RWPE2 (cell line): ENCODE measurements at regions not wholly inside any gene's neighbourhood (a gene's known extent, or its start where the extent isn't known, plus 50 kb on each side); places are given as distances from the start of the nearest gene placed in this dataset.

ENCODE experiments used
- ATAC-seq: fragments of 200-7000 bp; cut with Tn5 transposase; 3 replicates; pipeline ENCODE4 v1.9.1; 2021; ENCODE audit warnings: low read depth
- DNase-seq: peaks from one replicate; pipeline ENCODE4 v3.0.0-alpha.2; 2020; ENCODE audit warnings: low spot score
- H3K27ac ChIP-seq: fragments of 450-650 bp; 2 replicates; pipeline ENCODE4 v1.5.1; 2017; ENCODE audit warnings: mild to moderate bottlenecking; ENCODE audit not compliant: poor library complexity, severe bottlenecking
- H3K27me3 ChIP-seq: fragments of 250-450 bp; sonication (Bioruptor Pico); 2 replicates; pipeline ENCODE4 v1.5.1; 2021; ENCODE audit warnings: mild to moderate bottlenecking, moderate library complexity; ENCODE audit not compliant: insufficient read depth, poor library complexity, severe bottlenecking
- H3K36me3 ChIP-seq: fragments of 250-450 bp; sonication (Bioruptor Pico); 2 replicates; pipeline ENCODE4 v1.5.1; 2020; ENCODE audit warnings: low read depth, mild to moderate bottlenecking, moderate library complexity
- H3K4me1 ChIP-seq: fragments of 250-450 bp; sonication (Bioruptor Pico); 2 replicates; pipeline ENCODE4 v1.5.1; 2021; ENCODE audit warnings: mild to moderate bottlenecking, moderate library complexity; ENCODE audit not compliant: insufficient read depth, poor library complexity, severe bottlenecking
- H3K4me3 ChIP-seq: fragments of 250-450 bp; sonication (Bioruptor Pico); 2 replicates; pipeline ENCODE4 v1.5.1; 2021; ENCODE audit warnings: mild to moderate bottlenecking, moderate library complexity; ENCODE audit not compliant: severe bottlenecking
- H3K9me3 ChIP-seq: fragments of 250-450 bp; sonication (Bioruptor Pico); 2 replicates; pipeline ENCODE4 v1.5.1; 2021; ENCODE audit warnings: mild to moderate bottlenecking, moderate library complexity; ENCODE audit not compliant: severe bottlenecking
- TF ChIP-seq, protein P1 (sequence below): fragments of 450-650 bp; IDR thresholded peaks from one replicate; pipeline ENCODE4 v1.5.1; 2017; ENCODE audit warnings: mild to moderate bottlenecking, moderate library complexity; ENCODE audit not compliant: poor library complexity, severe bottlenecking

DNA sequence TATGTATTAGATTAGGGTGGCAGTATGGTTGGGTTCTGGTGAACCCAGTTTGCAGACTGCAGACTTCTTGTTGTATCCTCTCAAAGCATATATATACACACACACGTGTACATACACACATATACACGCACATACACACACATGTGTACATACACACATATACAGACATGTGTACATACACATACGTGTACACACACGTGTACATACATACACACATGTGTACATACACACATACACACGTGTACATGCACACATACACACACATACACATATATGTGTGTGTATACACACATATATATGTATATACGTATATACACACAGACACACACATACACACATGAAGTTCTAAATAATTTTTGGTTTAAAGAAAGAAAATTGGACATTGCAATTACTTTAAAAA lies 780.2 kb downstream of the FLRT2 start:
- ATAC-seq = no peak
- Histone ChIP-seq H3K27ac (no peak overlapping the region), H3K4me1 (no peaks in the 10 kb centered on the region), H3K27me3 (no peaks in the 10 kb centered on the region), H3K9me3 (no peaks in the 10 kb centered on the region), H3K36me3 (no peaks in the 10 kb centered on the region), H3K4me3 (no peak overlapping the region)
- TF ChIP-seq, protein P1, sequence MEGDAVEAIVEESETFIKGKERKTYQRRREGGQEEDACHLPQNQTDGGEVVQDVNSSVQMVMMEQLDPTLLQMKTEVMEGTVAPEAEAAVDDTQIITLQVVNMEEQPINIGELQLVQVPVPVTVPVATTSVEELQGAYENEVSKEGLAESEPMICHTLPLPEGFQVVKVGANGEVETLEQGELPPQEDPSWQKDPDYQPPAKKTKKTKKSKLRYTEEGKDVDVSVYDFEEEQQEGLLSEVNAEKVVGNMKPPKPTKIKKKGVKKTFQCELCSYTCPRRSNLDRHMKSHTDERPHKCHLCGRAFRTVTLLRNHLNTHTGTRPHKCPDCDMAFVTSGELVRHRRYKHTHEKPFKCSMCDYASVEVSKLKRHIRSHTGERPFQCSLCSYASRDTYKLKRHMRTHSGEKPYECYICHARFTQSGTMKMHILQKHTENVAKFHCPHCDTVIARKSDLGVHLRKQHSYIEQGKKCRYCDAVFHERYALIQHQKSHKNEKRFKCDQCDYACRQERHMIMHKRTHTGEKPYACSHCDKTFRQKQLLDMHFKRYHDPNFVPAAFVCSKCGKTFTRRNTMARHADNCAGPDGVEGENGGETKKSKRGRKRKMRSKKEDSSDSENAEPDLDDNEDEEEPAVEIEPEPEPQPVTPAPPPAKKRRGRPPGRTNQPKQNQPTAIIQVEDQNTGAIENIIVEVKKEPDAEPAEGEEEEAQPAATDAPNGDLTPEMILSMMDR = no peak
- no peak for DNase-seq

DNA sequence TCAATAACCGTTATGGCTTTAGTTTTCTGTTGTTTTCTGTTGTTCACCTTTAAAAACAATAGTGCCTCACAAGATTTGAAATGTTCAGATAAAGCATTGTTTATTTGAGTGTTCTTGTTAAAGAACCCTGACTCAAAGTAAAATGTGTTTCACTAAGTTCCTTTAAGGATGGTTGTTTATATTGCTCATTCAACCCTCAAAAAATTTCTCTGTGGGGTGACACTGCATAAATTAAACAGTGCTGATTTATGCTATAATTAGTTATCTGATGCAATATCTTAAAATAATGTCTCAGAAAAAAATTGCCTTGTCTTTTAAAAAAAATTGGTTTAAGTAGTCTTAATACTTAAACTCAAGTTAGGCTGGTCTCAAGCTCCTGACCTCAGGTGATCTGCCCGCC lies 775.1 kb downstream of the FLRT2 start:
- DNase-seq = no peak
- no peaks in the 10 kb centered on the region for H3K36me3 ChIP-seq
- no peak overlapping the region for H3K4me3 ChIP-seq
- H3K4me1 ChIP-seq = no peaks in the 10 kb centered on the region
- TF ChIP-seq, protein P1 = no peak
- no peaks in the 10 kb centered on the region for H3K9me3 ChIP-seq
- no peaks in the 10 kb centered on the region for H3K27me3 ChIP-seq
- ATAC-seq = no peak
- no peak overlapping the region for H3K27ac ChIP-seq

DNA sequence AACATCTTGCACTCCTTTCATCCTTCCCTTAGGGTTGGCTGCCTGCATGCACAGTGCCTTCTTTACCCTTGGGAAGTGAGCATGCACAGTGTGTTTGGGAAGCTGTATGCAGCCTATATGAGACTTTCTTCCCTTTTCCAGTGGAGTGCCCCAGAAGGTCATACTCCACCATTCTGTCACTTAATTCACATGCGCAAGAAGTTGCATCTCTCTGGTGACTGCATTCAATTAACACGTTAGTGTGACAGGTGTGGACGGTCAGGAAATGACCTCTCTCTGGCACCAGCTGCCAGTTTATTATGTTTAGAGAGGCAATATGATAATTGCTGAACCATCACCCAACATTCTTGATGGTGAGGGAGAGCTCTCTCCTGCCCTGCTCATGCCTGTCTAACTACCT lies 770.0 kb downstream of the FLRT2 start:
- no peak for DNase-seq
- ATAC-seq = no peak
- Histone ChIP-seq H3K4me3 (no peak overlapping the region), H3K4me1 (no peaks in the 10 kb centered on the region), H3K27ac (no peak overlapping the region), H3K36me3 (no peaks in the 10 kb centered on the region), H3K27me3 (no peaks in the 10 kb centered on the region), H3K9me3 (no peaks in the 10 kb centered on the region)
- TF ChIP-seq, protein P1 = no peak

DNA sequence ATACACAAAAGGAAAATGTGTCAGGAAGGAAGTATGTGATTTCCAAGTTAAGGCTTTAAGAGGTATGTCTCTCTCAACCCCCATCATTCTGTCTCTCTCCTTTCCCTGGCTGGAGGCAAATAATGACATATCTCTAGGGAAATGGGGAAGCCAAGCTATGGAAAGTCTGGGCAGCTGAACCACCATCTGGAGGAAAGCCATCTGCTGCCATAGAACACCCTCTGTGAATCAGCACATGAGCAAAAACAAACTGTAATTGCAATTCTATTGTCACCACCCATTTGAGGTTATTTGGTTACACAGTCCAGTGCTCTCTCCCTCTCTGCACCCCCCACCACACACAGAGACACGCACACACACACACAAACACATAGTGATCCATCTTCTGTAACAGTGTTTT lies 766.2 kb downstream of the FLRT2 start:
- no peaks in the 10 kb centered on the region for H3K4me1 ChIP-seq
- no peaks in the 10 kb centered on the region for H3K9me3 ChIP-seq
- no peaks in the 10 kb centered on the region for H3K36me3 ChIP-seq
- TF ChIP-seq, protein P1 = no peak
- ATAC-seq = no peak
- no peak for DNase-seq
- H3K27ac ChIP-seq = no peak overlapping the region
- no peak overlapping the region for H3K4me3 ChIP-seq
- H3K27me3 ChIP-seq = no peaks in the 10 kb centered on the region

DNA sequence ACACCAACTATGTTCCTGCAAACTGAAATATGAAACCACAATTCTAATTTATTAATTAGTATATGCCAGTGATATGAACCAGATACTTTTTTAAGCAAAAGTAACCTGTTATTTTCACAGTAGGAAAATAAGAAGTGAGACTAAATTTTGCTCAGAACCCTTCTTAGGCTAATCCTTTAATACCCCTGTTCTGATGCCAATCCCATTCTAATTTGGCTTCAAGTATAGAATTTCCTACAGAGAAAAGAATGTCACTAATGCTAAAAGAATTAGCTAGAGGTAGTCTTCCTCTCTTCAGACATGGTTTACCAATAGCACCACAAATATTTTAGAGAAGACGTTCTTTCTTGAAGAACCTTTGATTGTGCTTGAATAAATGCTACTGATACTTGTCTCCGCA lies 758.4 kb downstream of the FLRT2 start:
- Histone ChIP-seq H3K27me3 (no peaks in the 10 kb centered on the region), H3K4me1 (no peaks in the 10 kb centered on the region), H3K4me3 (no peak overlapping the region), H3K27ac (no peak overlapping the region), H3K9me3 (no peaks in the 10 kb centered on the region), H3K36me3 (no peaks in the 10 kb centered on the region)
- DNase-seq (no peak), ATAC-seq (no peak)
- TF ChIP-seq, protein P1 = no peak
